Activated CD8-positive, alpha-beta T cell treated with anti-CD3 and anti-CD28 coated beads for 36 hours (primary cell): ENCODE measurements at regions not wholly inside any gene's neighbourhood (a gene's known extent, or its start where the extent isn't known, plus 50 kb on each side); places are given as distances from the start of the nearest gene placed in this dataset.

Source experiments
- ATAC-seq: fragments of 200-7000 bp; cut with Tn5 transposase; one replicate; pipeline ENCODE4 v1.10.0; 2021; ENCODE audit warnings: mild to moderate bottlenecking, moderate library complexity
- CTCF ChIA-PET: fragments of 350-600 bp; sonication (Branson Sonifier 250); formaldehyde crosslinking; loops from one replicate; lab custom pipeline; 2021; ENCODE audit warnings: antibody characterized with exemption; lab: Charles Lee
- POLR2A ChIA-PET: fragments of 350-600 bp; sonication (Branson Sonifier 250); formaldehyde crosslinking; loops from one replicate; lab custom pipeline; 2021; ENCODE audit warnings: antibody characterized with exemption; lab: Charles Lee
- DNase-seq: peaks from one replicate; pipeline ENCODE4 v3.0.0-alpha.2; 2020
- H3K27ac Mint-ChIP-seq: one replicate; pipeline ENCODE4 v1.8.0; 2021; ENCODE audit warnings: mild to moderate bottlenecking, mixed read lengths
- H3K27me3 Mint-ChIP-seq: one replicate; pipeline ENCODE4 v1.8.0; 2021; ENCODE audit warnings: mixed read lengths
- H3K36me3 Mint-ChIP-seq: one replicate; pipeline ENCODE4 v1.8.0; 2021; ENCODE audit warnings: low read depth, mixed read lengths
- H3K4me1 Mint-ChIP-seq: one replicate; pipeline ENCODE4 v1.8.0; 2021; ENCODE audit warnings: low read depth, mixed read lengths
- H3K4me3 Mint-ChIP-seq: one replicate; pipeline ENCODE4 v1.8.0; 2021; ENCODE audit warnings: mild to moderate bottlenecking, moderate library complexity, mixed read lengths
- H3K9me3 Mint-ChIP-seq: one replicate; pipeline ENCODE4 v1.8.0; 2021; ENCODE audit warnings: mixed read lengths
- intact Hi-C: fragments of 100-400 bp; cut with micrococcal nuclease; formaldehyde crosslinking; loops from one replicate; pipeline ENCODE4 v1.10.0; 2022
- TF ChIP-seq, protein P1 (sequence below): fragments of 200-600 bp; IDR thresholded peaks from one replicate; pipeline ENCODE4 v1.8.0; 2022; ENCODE audit warnings: antibody characterized with exemption, mild to moderate bottlenecking

DNA sequence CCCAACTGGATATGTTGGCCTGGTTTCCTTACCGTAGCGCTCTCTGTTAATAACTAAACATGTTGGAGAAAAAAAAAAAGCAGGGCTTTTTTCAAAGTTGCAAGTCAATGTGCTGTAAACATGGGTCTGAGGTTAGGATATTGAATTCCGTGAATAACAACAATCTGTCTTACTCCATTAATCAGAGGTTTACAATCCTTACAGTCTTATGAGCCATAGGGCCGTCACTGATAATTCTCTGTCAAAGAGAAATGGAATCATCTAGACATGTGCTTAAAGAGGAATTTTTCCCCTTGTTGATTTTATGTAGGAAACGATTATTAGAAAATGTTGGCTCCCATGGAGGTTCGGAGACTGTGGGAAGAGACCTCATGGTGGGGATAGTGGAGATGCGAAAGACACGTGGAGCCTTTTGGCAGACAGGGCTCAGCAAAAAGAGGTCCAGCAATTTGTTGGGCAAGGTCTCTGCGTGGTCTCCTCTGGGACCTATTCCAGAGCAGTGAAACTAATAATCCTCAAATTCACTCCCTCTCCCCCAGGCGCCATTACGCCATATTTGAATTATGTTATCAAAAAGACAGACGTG, 83.5 kb upstream of the CLDN14 start:
- Mint-ChIP-seq H3K36me3 (no peaks in the 10 kb centered on the region), H3K27ac (no peak overlapping the region), H3K9me3 (no peaks in the 10 kb centered on the region), H3K27me3 (peaks cover 4% of the 10 kb centered on the region), H3K4me1 (no peaks in the 10 kb centered on the region), H3K4me3 (no peak overlapping the region)
- TF ChIP-seq, protein P1, sequence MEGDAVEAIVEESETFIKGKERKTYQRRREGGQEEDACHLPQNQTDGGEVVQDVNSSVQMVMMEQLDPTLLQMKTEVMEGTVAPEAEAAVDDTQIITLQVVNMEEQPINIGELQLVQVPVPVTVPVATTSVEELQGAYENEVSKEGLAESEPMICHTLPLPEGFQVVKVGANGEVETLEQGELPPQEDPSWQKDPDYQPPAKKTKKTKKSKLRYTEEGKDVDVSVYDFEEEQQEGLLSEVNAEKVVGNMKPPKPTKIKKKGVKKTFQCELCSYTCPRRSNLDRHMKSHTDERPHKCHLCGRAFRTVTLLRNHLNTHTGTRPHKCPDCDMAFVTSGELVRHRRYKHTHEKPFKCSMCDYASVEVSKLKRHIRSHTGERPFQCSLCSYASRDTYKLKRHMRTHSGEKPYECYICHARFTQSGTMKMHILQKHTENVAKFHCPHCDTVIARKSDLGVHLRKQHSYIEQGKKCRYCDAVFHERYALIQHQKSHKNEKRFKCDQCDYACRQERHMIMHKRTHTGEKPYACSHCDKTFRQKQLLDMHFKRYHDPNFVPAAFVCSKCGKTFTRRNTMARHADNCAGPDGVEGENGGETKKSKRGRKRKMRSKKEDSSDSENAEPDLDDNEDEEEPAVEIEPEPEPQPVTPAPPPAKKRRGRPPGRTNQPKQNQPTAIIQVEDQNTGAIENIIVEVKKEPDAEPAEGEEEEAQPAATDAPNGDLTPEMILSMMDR: no peak
- POLR2A ChIA-PET: no interaction called here
- intact Hi-C loops: no loop called here
- no peak for DNase-seq
- CTCF ChIA-PET: no interaction called here
- no peak for ATAC-seq

DNA sequence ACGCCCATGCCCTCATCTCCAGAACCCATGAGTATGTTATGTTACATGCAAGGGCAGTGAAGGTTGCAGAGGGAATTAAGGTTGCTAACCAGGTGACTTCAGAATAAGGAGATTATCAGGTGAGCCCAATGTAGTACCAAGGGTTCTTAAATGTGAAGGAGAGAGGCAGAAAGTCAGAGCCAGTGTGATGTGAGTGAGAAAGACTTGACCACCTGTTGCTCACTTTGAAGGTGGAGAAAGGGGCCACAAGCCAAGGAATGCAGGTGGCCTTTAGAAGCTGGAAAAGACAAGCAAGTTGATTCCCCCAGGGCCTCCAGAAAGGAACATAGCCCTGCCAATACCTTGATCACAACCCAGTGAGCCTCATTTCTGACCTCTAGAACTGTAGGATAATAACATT, 84.7 kb upstream of the CLDN14 start:
- Mint-ChIP-seq H3K4me3 (no peak overlapping the region), H3K27ac (no peak overlapping the region), H3K36me3 (no peaks in the 10 kb centered on the region), H3K9me3 (no peaks in the 10 kb centered on the region), H3K27me3 (peaks cover 6% of the 10 kb centered on the region), H3K4me1 (no peaks in the 10 kb centered on the region)
- ATAC-seq (no peak), DNase-seq (no peak)
- ChIA-PET CTCF (no interaction called here), POLR2A (interaction anchor here (1.0 kb wide), 1 partner anchor 10 kb away, joined by 3 read pairs; no protein-coding TSS in a partner anchor)
- TF ChIP-seq, protein P1: no peak
- intact Hi-C loops: no loop called here

DNA sequence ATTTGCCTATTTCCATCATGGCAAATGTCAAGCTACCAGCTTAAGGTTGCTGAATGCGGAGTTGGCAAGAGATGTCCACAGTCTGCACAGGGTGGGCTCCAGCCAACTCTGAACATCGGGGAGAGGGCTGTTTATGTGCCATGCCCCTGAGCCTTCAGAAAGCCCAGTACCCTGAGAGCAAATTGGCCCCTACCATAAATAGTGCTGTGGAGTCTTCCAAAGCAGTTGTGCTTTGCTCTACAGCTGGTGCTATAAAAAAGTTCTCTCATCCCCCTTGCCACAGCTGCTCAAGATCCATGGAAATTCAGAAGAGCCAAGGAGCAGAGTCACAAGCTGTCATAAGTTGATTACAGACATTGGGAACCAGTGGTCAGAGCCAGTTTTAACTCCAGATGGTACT, 85.6 kb upstream of the CLDN14 start:
- H3K36me3 Mint-ChIP-seq: no peaks in the 10 kb centered on the region
- no peak for ATAC-seq
- DNase-seq: no peak
- H3K4me3 Mint-ChIP-seq: no peak overlapping the region
- H3K27ac Mint-ChIP-seq: no peak overlapping the region
- no peaks in the 10 kb centered on the region for H3K9me3 Mint-ChIP-seq
- intact Hi-C loops: no loop called here
- CTCF ChIA-PET: no interaction called here
- no peaks in the 10 kb centered on the region for H3K4me1 Mint-ChIP-seq
- H3K27me3 Mint-ChIP-seq: peaks cover 6% of the 10 kb centered on the region
- POLR2A ChIA-PET: interaction anchor here (1.0 kb wide), 1 partner anchor 9 kb away, joined by 3 read pairs; no protein-coding TSS in a partner anchor
- TF ChIP-seq, protein P1: no peak

DNA sequence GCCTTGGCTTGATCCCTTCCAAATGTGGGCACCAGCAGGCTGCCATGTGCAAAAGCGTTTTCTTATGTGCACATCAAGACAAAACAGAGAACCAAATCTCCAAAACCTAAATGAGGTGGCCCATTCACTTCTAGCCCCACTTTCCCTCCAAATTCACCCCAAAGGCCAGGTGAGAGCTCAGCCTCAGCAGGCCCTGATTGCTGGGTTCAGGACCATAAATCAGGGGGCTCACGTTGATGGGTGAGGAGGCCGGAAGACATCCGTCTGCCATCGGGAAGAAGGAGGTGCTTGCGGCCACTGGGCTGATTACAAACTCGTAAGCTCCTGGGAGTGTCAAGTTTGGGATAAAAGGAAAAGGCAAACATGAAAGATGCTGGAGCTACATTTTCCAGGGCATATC, 86.7 kb upstream of the CLDN14 start:
- Mint-ChIP-seq H3K4me1 (no peaks in the 10 kb centered on the region), H3K9me3 (no peaks in the 10 kb centered on the region), H3K27me3 (peaks cover 6% of the 10 kb centered on the region), H3K27ac (no peak overlapping the region), H3K4me3 (no peak overlapping the region), H3K36me3 (no peaks in the 10 kb centered on the region)
- no peak for DNase-seq
- POLR2A ChIA-PET: no interaction called here
- CTCF ChIA-PET: no interaction called here
- intact Hi-C loops: no loop called here
- TF ChIP-seq, protein P1: no peak
- ATAC-seq: no peak

DNA sequence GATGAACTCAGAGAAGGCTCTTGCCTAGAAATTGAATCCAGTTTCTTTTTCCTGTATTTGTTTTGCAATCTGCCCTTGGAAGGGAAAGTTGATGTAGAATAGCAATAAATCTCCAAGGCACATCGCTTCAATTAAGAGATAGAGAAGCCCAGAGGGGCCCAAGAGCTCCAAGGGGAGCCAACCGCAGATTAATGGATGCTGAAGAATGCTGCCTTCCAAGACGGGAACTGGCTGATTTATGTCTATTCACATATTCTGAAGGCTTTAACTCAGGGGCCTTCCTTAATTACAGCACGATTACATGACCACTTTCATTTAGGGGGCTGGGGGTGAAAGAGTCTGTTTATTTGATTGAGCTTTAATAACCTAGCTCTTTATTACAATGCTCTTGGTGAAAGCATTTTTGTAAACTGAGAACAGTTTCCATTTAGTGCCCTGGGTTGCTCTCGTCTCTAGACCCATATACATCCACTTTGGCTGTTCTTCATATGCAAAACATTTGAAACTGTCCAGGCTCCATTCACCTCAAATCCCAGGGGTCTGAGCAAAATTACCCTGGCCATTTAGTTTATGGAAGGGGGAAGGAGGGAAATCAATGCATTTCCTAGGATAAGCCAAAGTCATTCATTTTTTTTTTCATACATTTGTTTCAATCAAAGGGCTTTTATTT, 87.4 kb upstream of the CLDN14 start:
- peaks cover 4% of the 10 kb centered on the region for H3K27me3 Mint-ChIP-seq

More for the DNA sequence above, 87.4 kb upstream of the CLDN14 start:
- Mint-ChIP-seq H3K27ac (no peak overlapping the region), H3K36me3 (no peaks in the 10 kb centered on the region), H3K9me3 (no peaks in the 10 kb centered on the region), H3K4me1 (no peaks in the 10 kb centered on the region), H3K4me3 (no peak overlapping the region)
- DNase-seq (no peak), ATAC-seq (no peak)
- ChIA-PET CTCF (no interaction called here), POLR2A (no interaction called here)
- intact Hi-C loops: no loop called here
- TF ChIP-seq, protein P1: no peak
